Endothelial cell of umbilical vein (primary cell): ENCODE measurements at regions not wholly inside any gene's neighbourhood (a gene's known extent, or its start where the extent isn't known, plus 50 kb on each side); places are given as distances from the start of the nearest gene placed in this dataset.
"Not testable (repeated sequence)": the region's sequence is repeated elsewhere in the genome, so short reads cannot be mapped to it uniquely, and the experiment has no call there.

Source experiments
- BruUV-seq: library from RNA; stranded (reverse); fragments of 400-500 nt; replicated peaks from 2 replicates; lab custom pipeline; 2021; lab: Mats Ljungman, UMichigan
- CTCF ChIA-PET: fragments of 300-600, 350-600 bp; sonication (Branson Sonifier 250); formaldehyde crosslinking; loops from one replicate; lab custom pipeline; 2021; ENCODE audit warnings: antibody characterized with exemption, inconsistent platforms; lab: Charles Lee
- POLR2A ChIA-PET: fragments of 300-600, 350-600 bp; sonication (Branson Sonifier 250); formaldehyde crosslinking; loops from one replicate; lab custom pipeline; 2021; ENCODE audit warnings: antibody characterized with exemption, inconsistent platforms; lab: Charles Lee
- DNase-seq: peaks from one replicate; pipeline ENCODE4 v3.0.0-alpha.2; 2011; ENCODE audit warnings: low read depth, low spot score
- FAIRE-seq: peaks from 2 replicates; lab custom pipeline; 2011; peaks lifted over from hg19 to GRCh38; lab: Jason Lieb, UNC
- H2AFZ ChIP-seq: 2 replicates; pipeline ENCODE4 v1.6.0; 2012; ENCODE audit warnings: low read depth, low read length, control low read depth, inconsistent platforms
- H3K27ac ChIP-seq: 2 replicates; pipeline ENCODE4 v1.5.1; 2011; ENCODE audit warnings: low read depth, mild to moderate bottlenecking, control low read depth, low read length, moderate library complexity; ENCODE audit not compliant: insufficient read depth
- H3K27me3 ChIP-seq, 2 experiments: 2 replicates each; pipeline versions ENCODE4 v1.6.0 to v1.6.1; 2011; ENCODE audit warnings: low read length in 2 of 2, mixed read lengths in 1 of 2; ENCODE audit not compliant: control insufficient read depth in 2 of 2, insufficient read depth in 2 of 2
- H3K36me3 ChIP-seq, 2 experiments: 2 replicates in 1 of 2; 3 replicates in 1 of 2; pipeline ENCODE4 v1.5.1; 2011; ENCODE audit warnings: low read length in 2 of 2, mild to moderate bottlenecking in 1 of 2, moderate library complexity in 1 of 2; ENCODE audit not compliant: control insufficient read depth in 2 of 2, insufficient read depth in 2 of 2; ENCODE audit errors: extremely low read depth in 1 of 2
- H3K4me1 ChIP-seq: 3 replicates; pipeline ENCODE4 v1.5.1; 2011; ENCODE audit warnings: mild to moderate bottlenecking, low read length; ENCODE audit not compliant: control insufficient read depth, insufficient read depth; ENCODE audit errors: extremely low read depth
- H3K4me2 ChIP-seq: 2 replicates; pipeline ENCODE4 v1.6.1; 2011; ENCODE audit warnings: low read length, control low read depth, mixed read lengths; ENCODE audit not compliant: insufficient read depth
- H3K4me3 ChIP-seq, 3 experiments: fragments of 200-600 bp in 1 of 3; sonication (generic), shearing (Covaris generic) in 1 of 3; replicated peaks in 1 of 3; 2 replicates each; pipeline ENCODE4 v1.5.1; 2011 to 2016; ENCODE audit warnings: control low read depth in 3 of 3, low read length in 3 of 3, mild to moderate bottlenecking in 2 of 3, inconsistent platforms in 1 of 3, low read depth in 1 of 3, moderate library complexity in 1 of 3; ENCODE audit not compliant: insufficient read depth in 1 of 3
- H3K79me2 ChIP-seq: 2 replicates; pipeline ENCODE4 v1.6.0; 2012; ENCODE audit warnings: low read length, inconsistent platforms; ENCODE audit not compliant: control insufficient read depth, insufficient read depth
- H3K9ac ChIP-seq: replicated peaks from 2 replicates; pipeline ENCODE3; 2011; ENCODE audit warnings: low read length, control low read depth; ENCODE audit not compliant: insufficient read depth; ENCODE audit errors: extremely low read depth
- H3K9me1 ChIP-seq: replicated peaks from 3 replicates; pipeline ENCODE4 v1.6.0; 2011; ENCODE audit warnings: mild to moderate bottlenecking, low read length; ENCODE audit not compliant: control insufficient read depth, insufficient read depth; ENCODE audit errors: extremely low read depth
- H3K9me3 ChIP-seq: replicated peaks from 2 replicates; pipeline ENCODE4 v1.5.1; 2012; ENCODE audit warnings: low read length, inconsistent platforms; ENCODE audit not compliant: control insufficient read depth, insufficient read depth
- H4K20me1 ChIP-seq: replicated peaks from 2 replicates; pipeline ENCODE3; 2011; ENCODE audit warnings: mild to moderate bottlenecking, low read length; ENCODE audit not compliant: control insufficient read depth, insufficient read depth; ENCODE audit errors: extremely low read depth
- EZH2 ChIP-seq: IDR thresholded peaks from 2 replicates; pipeline ENCODE4 v1.6.1; 2012; ENCODE audit warnings: borderline replicate concordance, low read depth, mild to moderate bottlenecking, moderate library complexity, low read length, inconsistent platforms; ENCODE audit not compliant: severe bottlenecking
- FOS ChIP-seq: IDR thresholded peaks from 2 replicates; pipeline ENCODE4 v1.6.1; 2011; ENCODE audit warnings: mild to moderate bottlenecking, low read length, moderate library complexity, borderline replicate concordance; ENCODE audit not compliant: insufficient read depth
- GATA2 ChIP-seq: IDR thresholded peaks from 2 replicates; pipeline ENCODE4 v1.7.0; 2011; ENCODE audit warnings: low read depth, mild to moderate bottlenecking, moderate library complexity, mixed read lengths, low read length; ENCODE audit not compliant: insufficient read length, insufficient read depth
- JUN ChIP-seq: IDR thresholded peaks from 2 replicates; pipeline ENCODE4 v1.6.1; 2011; ENCODE audit warnings: borderline replicate concordance, low read depth; ENCODE audit not compliant: insufficient read length, insufficient read depth
- MYC ChIP-seq: IDR thresholded peaks from one replicate; pipeline ENCODE4 v1.6.1; 2011; ENCODE audit warnings: mild to moderate bottlenecking, low read depth, low read length
- POLR2A ChIP-seq: IDR thresholded peaks from 2 replicates; pipeline ENCODE4 v1.6.1; 2012; ENCODE audit warnings: low read depth, mild to moderate bottlenecking, control low read depth, low read length
- POLR2AphosphoS5 ChIP-seq: IDR thresholded peaks from 2 replicates; pipeline ENCODE4 v1.6.1; 2012; ENCODE audit warnings: low read depth, mild to moderate bottlenecking, control low read depth, low read length, moderate library complexity; ENCODE audit not compliant: insufficient read depth
- dilution Hi-C: fragments of 300-500 bp; cut with MboI; formaldehyde crosslinking; loops from one replicate; pipeline ENCODE4 v1.15.0; 2019; ENCODE audit warnings: low sequenced_read_pairs; ENCODE audit not compliant: extremely low pct_ligation_motif_present
- intact Hi-C: fragments of 100-400 bp; cut with micrococcal nuclease; formaldehyde crosslinking; loops from one replicate; pipeline ENCODE4 v1.10.0; 2022
- TF ChIP-seq, protein P1 (sequence below): IDR thresholded peaks from 2 replicates; pipeline ENCODE4 v1.6.1; 2011; ENCODE audit not compliant: insufficient read depth, insufficient read length
- TF ChIP-seq, protein P2 (sequence below), 2 donors: IDR thresholded peaks; 1 replicate in 1 of 2; 2 replicates in 1 of 2; pipeline ENCODE4 v1.5.1; 2011; ENCODE audit warnings: low read length in 2 of 2, mild to moderate bottlenecking in 2 of 2, moderate library complexity in 2 of 2, control low read depth in 1 of 2, inconsistent platforms in 1 of 2, low read depth in 1 of 2; ENCODE audit not compliant: insufficient read depth in 1 of 2; ENCODE audit errors: extremely low read depth in 1 of 2

DNA sequence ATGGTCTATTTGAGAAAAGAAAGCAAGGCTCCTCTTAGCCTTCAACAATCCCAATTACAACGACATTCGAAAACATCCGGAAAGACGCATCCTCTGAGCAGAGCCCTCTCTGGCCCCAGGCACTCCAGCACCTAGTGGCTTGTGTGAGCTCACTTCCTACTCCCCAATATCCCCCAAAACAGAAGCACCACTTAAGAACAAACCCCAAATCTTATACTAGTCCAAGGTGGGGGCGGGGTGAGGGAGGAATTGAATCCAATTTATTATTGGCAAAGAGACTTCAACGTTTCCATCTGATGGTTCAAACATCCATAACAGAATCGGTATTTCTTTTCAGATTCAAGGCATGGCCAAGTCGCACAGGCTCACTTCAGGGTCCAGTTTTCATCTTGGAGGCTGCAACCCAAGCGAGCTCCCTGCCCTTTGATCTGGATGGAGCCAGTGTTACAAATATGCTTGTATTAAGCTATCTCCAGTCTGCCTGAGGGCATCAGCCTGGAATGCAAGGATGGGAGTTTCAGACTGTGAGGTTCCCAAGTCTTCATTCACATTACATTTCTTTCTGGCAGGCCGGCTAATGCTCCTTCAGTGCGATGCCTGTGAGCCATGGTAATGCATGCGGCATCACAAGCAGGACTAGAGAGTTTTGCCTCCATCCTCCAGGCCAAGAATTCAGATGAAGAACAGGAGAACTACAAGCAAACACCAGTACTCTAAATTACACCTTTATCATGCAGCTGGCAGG lies 132.5 kb upstream of the FOXN3 start:
- H2AFZ ChIP-seq: no peak overlapping the region
- no peaks in the 10 kb centered on the region for H3K79me2 ChIP-seq
- DNase-seq (no peak), FAIRE-seq (no peak)
- no peaks in the 10 kb centered on the region for H3K27me3 ChIP-seq
- ChIA-PET POLR2A (no interaction called here), CTCF (interaction anchor here (0.8 to 1.2 kb wide), 2 partner anchors 8 to 10 kb away, joined by 3 read pairs; no protein-coding TSS in a partner anchor)
- no peak overlapping the region for H3K4me3 ChIP-seq
- H3K9me3 ChIP-seq: no peaks in the 10 kb centered on the region
- no peak overlapping the region for H3K27ac ChIP-seq
- no peaks in the 10 kb centered on the region for H3K9me1 ChIP-seq
- intact Hi-C loops: no loop called here
- no peaks in the 10 kb centered on the region for H3K36me3 ChIP-seq
- TF ChIP-seq, protein P1, sequence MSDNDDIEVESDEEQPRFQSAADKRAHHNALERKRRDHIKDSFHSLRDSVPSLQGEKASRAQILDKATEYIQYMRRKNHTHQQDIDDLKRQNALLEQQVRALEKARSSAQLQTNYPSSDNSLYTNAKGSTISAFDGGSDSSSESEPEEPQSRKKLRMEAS: no peak
- TF ChIP-seq EZH2: no peak
- TF ChIP-seq MYC: no peak
- no peak for TF ChIP-seq POLR2AphosphoS5
- TF ChIP-seq GATA2: no peak
- TF ChIP-seq, protein P2, sequence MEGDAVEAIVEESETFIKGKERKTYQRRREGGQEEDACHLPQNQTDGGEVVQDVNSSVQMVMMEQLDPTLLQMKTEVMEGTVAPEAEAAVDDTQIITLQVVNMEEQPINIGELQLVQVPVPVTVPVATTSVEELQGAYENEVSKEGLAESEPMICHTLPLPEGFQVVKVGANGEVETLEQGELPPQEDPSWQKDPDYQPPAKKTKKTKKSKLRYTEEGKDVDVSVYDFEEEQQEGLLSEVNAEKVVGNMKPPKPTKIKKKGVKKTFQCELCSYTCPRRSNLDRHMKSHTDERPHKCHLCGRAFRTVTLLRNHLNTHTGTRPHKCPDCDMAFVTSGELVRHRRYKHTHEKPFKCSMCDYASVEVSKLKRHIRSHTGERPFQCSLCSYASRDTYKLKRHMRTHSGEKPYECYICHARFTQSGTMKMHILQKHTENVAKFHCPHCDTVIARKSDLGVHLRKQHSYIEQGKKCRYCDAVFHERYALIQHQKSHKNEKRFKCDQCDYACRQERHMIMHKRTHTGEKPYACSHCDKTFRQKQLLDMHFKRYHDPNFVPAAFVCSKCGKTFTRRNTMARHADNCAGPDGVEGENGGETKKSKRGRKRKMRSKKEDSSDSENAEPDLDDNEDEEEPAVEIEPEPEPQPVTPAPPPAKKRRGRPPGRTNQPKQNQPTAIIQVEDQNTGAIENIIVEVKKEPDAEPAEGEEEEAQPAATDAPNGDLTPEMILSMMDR (IDR thresholded peaks at IDR 0.05; ENCODE audit: extremely low read depth in 1 of 2, insufficient read depth in 1 of 2, low read depth in 1 of 2, low read length in 2 of 2): no peak
- no peak for TF ChIP-seq POLR2A
- no peak for TF ChIP-seq JUN
- no peak for TF ChIP-seq FOS
- no peaks in the 10 kb centered on the region for H4K20me1 ChIP-seq
- dilution Hi-C loops: no loop called here
- no peak overlapping the region for H3K4me2 ChIP-seq
- H3K9ac ChIP-seq: no peak overlapping the region
- H3K4me1 ChIP-seq: no peaks in the 10 kb centered on the region
- BruUV-seq: no TSS peak

DNA sequence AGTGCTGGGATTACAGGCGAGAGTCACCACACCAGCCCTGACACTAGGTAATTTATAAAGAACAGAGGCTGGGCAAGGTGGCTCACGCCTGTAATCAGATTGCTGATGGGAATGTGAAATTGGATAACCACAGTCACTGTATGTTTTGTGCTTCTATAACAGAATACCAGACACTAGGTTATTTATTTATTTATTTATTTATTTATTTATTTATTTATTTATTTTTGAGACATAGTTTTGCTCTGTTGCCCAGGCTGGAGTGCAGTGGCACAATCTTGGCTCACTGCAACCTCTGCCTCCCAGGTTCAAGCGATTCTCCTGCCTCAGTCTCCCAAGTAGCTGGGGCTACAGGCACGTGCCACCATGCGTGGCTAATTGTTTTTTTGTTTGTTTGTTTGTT lies 130.0 kb upstream of the FOXN3 start:
- BruUV-seq, H2AFZ ChIP-seq, H3K9ac ChIP-seq, H3K4me1 ChIP-seq, intact Hi-C loops, H3K27me3 ChIP-seq, H4K20me1 ChIP-seq, H3K27ac ChIP-seq, H3K9me1 ChIP-seq, H3K9me3 ChIP-seq, H3K4me3 ChIP-seq, H3K79me2 ChIP-seq, DNase-seq, H3K4me2 ChIP-seq, dilution Hi-C loops, CTCF ChIA-PET, H3K36me3 ChIP-seq: not testable (repeated sequence)
- FAIRE-seq: peak; percentile 57
- POLR2A ChIA-PET: interaction anchor here (0.6 kb wide), 1 partner anchor 1960 kb away, joined by 3 read pairs; no protein-coding TSS in a partner anchor
